GM18511 (cell line): ENCODE measurements at regions not wholly inside any gene's neighbourhood (a gene's known extent, or its start where the extent isn't known, plus 50 kb on each side); places are given as distances from the start of the nearest gene placed in this dataset.
"Not testable (repeated sequence)": the region's sequence is repeated elsewhere in the genome, so short reads cannot be mapped to it uniquely, and the experiment has no call there.

Source experiments
- ATAC-seq: cut with Tn5 transposase; IDR thresholded peaks from one replicate; pipeline ENCODE4 v1.9.1; 2021; ENCODE audit warnings: mild to moderate bottlenecking, moderate library complexity; ENCODE audit not compliant: unreplicated experiment

GRCh38 chr3:63094642-63095408, 183.3 kb upstream of the SYNPR start:
- ATAC-seq, result no peak

GRCh38 chr3:63096248-63097058, 181.7 kb upstream of the SYNPR start:
- ATAC-seq, result no peak

GRCh38 chr3:63097396-63097795, 180.7 kb upstream of the SYNPR start:
- no peak for ATAC-seq

GRCh38 chr3:63116922-63117321, 161.2 kb upstream of the SYNPR start:
- no peak for ATAC-seq

- ATAC-seq, result no peak
These were observed 154.0 kb upstream of the SYNPR start for GRCh38 chr3:63124090-63124489.

GRCh38 chr3:63126530-63126929, 151.6 kb upstream of the SYNPR start:
- ATAC-seq, result no peak

GRCh38 chr3:63128380-63128779, 149.7 kb upstream of the SYNPR start:
- ATAC-seq, result no peak

- no peak for ATAC-seq
These were observed 147.5 kb upstream of the SYNPR start for GRCh38 chr3:63130625-63131024.

GRCh38 chr3:63132461-63133250, 145.5 kb upstream of the SYNPR start:
- ATAC-seq, result no peak

- ATAC-seq, result no peak
These were observed 142.7 kb upstream of the SYNPR start for GRCh38 chr3:63135367-63135766.

- ATAC-seq, result not testable (repeated sequence)
These were observed 141.9 kb upstream of the SYNPR start for GRCh38 chr3:63136249-63136648.

- no peak for ATAC-seq
These were observed 135.4 kb upstream of the SYNPR start for GRCh38 chr3:63142681-63143080.

- no peak for ATAC-seq
These were observed 132.0 kb upstream of the SYNPR start for GRCh38 chr3:63146154-63146553.

GRCh38 chr3:63150880-63151279, 127.2 kb upstream of the SYNPR start:
- ATAC-seq, result no peak

- no peak for ATAC-seq
These were observed 126.2 kb upstream of the SYNPR start for GRCh38 chr3:63151897-63152296.

- ATAC-seq, result no peak
These were observed 118.3 kb upstream of the SYNPR start for GRCh38 chr3:63159764-63160163.

- no peak for ATAC-seq
These were observed 111.0 kb upstream of the SYNPR start for GRCh38 chr3:63167113-63167512.

GRCh38 chr3:63168179-63168578, 109.9 kb upstream of the SYNPR start:
- no peak for ATAC-seq

GRCh38 chr3:63179862-63180522, 98.1 kb upstream of the SYNPR start:
- ATAC-seq, result no peak

GRCh38 chr3:63192248-63192647, 85.9 kb upstream of the SYNPR start:
- ATAC-seq, result no peak

- ATAC-seq, result no peak
These were observed 84.5 kb upstream of the SYNPR start for GRCh38 chr3:63193647-63194046.
